HEK293T (cell line): ENCODE measurements at regions not wholly inside any gene's neighbourhood (a gene's known extent, or its start where the extent isn't known, plus 50 kb on each side); places are given as distances from the start of the nearest gene placed in this dataset.

Source experiments
- CTCF ChIA-PET: fragments of 350-600 bp; formaldehyde crosslinking; extraction: SDS; loops from one replicate; lab custom pipeline; 2021; ENCODE audit warnings: antibody characterized with exemption, inconsistent platforms; lab: Yijun Ruan, JAX
- POLR2A ChIA-PET: fragments of 350-600 bp; formaldehyde crosslinking; extraction: SDS; loops from one replicate; lab custom pipeline; 2020; ENCODE audit warnings: antibody characterized with exemption, inconsistent platforms; lab: Yijun Ruan, JAX
- DNase-seq: peaks from one replicate; pipeline ENCODE4 v3.0.0; 2012; ENCODE audit warnings: mixed read lengths; ENCODE audit errors: extremely low spot score
- ARNT ChIP-seq: fragments of 450-650 bp; IDR thresholded peaks from 2 replicates; pipeline ENCODE4 v1.6.1; 2017; ENCODE audit warnings: mild to moderate bottlenecking
- BHLHE40 ChIP-seq: fragments of 450-650 bp; IDR thresholded peaks from 2 replicates; pipeline ENCODE4 v1.6.1; 2016; ENCODE audit warnings: mild to moderate bottlenecking, moderate library complexity, borderline replicate concordance
- CTBP1 ChIP-seq: fragments of 450-650 bp; IDR thresholded peaks from 2 replicates; pipeline ENCODE4 v1.6.1; 2016; ENCODE audit warnings: borderline replicate concordance
- ELF4 ChIP-seq: fragments of 450-650 bp; IDR thresholded peaks from 2 replicates; pipeline ENCODE4 v1.6.1; 2017; ENCODE audit warnings: antibody characterized with exemption
- FOXA1 ChIP-seq: fragments of 450-650 bp; IDR thresholded peaks from 2 replicates; pipeline ENCODE4 v1.6.1; 2016; ENCODE audit warnings: mild to moderate bottlenecking
- FOXK2 ChIP-seq: fragments of 450-650 bp; IDR thresholded peaks from 2 replicates; pipeline ENCODE4 v1.6.1; 2016; ENCODE audit warnings: mild to moderate bottlenecking
- FOXM1 ChIP-seq: fragments of 450-650 bp; IDR thresholded peaks from 2 replicates; pipeline ENCODE4 v1.6.1; 2017; ENCODE audit warnings: mild to moderate bottlenecking, borderline replicate concordance
- HDGF ChIP-seq: fragments of 450-650 bp; IDR thresholded peaks from 2 replicates; pipeline ENCODE4 v1.6.1; 2017; ENCODE audit warnings: antibody characterized with exemption, borderline replicate concordance
- L3MBTL2 ChIP-seq: fragments of 450-650 bp; conservative IDR thresholded peaks from 2 replicates; pipeline ENCODE4 v1.6.1; 2016; ENCODE audit warnings: mild to moderate bottlenecking
- LEF1 ChIP-seq: fragments of 450-650 bp; IDR thresholded peaks from 2 replicates; pipeline ENCODE4 v1.6.1; 2017; ENCODE audit warnings: mild to moderate bottlenecking, borderline replicate concordance
- NFRKB ChIP-seq: fragments of 450-650 bp; IDR thresholded peaks from 2 replicates; pipeline ENCODE4 v1.6.1; 2016; ENCODE audit warnings: mild to moderate bottlenecking, moderate library complexity
- SP1 ChIP-seq: fragments of 450-650 bp; IDR thresholded peaks from 2 replicates; pipeline ENCODE4 v1.6.1; 2017
- SUZ12 ChIP-seq: fragments of 450-650 bp; IDR thresholded peaks from 2 replicates; pipeline ENCODE4 v1.6.1; 2016; ENCODE audit warnings: mild to moderate bottlenecking
- TARDBP ChIP-seq: fragments of 450-650 bp; IDR thresholded peaks from 2 replicates; pipeline ENCODE4 v1.6.1; 2016
- ZNF384 ChIP-seq: fragments of 450-650 bp; IDR thresholded peaks from 2 replicates; pipeline ENCODE4 v1.6.1; 2016
- TF ChIP-seq, protein P1 (sequence below): fragments of 450-650 bp; IDR thresholded peaks from 2 replicates; pipeline ENCODE4 v1.6.1; 2016

DNA sequence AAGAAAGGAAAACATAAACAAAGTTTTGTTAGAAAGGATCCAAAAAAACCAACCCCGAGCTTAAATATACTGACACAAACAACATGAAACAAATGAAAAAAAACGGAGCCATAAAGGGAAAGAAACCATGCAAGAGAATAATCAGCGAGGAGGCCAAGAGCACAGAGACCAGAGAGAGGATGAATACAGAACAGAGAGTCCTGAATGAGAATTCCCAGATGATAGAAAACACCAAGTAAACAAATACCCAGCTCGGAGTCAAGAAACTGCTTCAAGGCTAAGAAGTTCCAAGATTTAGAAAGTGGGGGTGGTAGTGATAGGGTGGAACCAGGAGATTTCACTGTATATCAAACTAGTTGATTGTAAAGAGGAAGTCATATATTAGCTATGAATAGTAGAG, 313.3 kb downstream of the OSR1 start:
- no peak for DNase-seq
- TF ChIP-seq SUZ12 (no peak), BHLHE40 (no peak), CTBP1 (no peak), ARNT (no peak), ELF4 (no peak), FOXM1 (no peak), FOXA1 (no peak), HDGF (no peak), L3MBTL2 (no peak), LEF1 (no peak), SP1 (no peak), ZNF384 (no peak), TARDBP (no peak), NFRKB (no peak)
- TF ChIP-seq, protein P1, sequence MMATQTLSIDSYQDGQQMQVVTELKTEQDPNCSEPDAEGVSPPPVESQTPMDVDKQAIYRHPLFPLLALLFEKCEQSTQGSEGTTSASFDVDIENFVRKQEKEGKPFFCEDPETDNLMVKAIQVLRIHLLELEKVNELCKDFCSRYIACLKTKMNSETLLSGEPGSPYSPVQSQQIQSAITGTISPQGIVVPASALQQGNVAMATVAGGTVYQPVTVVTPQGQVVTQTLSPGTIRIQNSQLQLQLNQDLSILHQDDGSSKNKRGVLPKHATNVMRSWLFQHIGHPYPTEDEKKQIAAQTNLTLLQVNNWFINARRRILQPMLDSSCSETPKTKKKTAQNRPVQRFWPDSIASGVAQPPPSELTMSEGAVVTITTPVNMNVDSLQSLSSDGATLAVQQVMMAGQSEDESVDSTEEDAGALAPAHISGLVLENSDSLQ, result no peak
- ChIA-PET CTCF (no interaction called here), POLR2A (no interaction called here)

DNA sequence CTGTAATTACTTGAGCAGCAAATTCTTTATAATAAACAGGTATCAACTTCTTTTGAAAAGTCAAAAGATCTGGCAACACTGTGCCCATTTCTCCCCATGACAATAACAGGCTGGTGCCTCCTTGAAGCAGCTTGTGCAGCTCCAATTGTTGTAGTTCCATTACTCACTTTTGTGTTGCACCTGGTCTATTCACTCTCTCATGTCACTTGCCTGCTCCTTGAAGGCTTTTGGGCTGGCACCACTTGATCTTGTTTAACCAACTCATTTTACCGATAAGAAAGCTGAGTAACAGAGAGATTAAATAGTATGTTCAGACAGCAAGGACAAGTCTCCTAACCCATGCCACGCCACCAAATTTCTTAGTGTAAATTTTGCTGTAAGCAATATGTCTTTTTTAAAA, 314.5 kb downstream of the OSR1 start:
- TF ChIP-seq FOXK2 (no peak), L3MBTL2 (no peak)
- POLR2A ChIA-PET, result no interaction called here
- DNase-seq, result no peak
- CTCF ChIA-PET, result no interaction called here

DNA sequence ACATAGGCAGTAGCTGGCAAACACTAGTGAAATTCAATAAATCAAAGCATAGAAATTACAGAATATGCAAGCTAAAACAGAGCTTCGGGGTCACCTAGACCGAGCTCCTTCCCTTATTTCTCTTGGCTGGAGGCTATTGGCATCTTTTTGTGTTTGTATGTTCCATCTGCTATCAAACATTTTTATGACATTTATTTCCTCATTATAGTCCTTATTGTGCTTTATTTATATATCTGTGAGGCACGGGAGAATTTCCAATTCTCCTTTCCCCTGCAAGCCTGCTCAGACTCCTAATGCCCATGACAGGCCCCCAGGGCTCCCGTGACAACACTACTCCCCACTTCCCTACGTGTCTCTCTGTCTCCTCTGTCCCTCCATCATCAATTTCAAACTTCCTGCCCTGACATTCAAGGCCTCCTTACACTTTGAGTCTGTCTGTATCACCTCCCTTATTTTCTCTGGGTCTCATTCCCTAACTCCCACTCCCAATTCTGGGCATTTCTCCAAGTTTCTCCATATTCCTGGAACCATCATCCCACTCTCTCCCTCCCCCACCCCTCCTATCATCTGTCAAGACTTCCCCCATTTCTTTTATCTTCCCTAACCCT, 316.9 kb downstream of the OSR1 start:
- DNase-seq, result no peak
- TF ChIP-seq SP1 (no peak), HDGF (no peak), FOXA1 (no peak), FOXK2 (no peak)
- ChIA-PET POLR2A (no interaction called here), CTCF (no interaction called here)

DNA sequence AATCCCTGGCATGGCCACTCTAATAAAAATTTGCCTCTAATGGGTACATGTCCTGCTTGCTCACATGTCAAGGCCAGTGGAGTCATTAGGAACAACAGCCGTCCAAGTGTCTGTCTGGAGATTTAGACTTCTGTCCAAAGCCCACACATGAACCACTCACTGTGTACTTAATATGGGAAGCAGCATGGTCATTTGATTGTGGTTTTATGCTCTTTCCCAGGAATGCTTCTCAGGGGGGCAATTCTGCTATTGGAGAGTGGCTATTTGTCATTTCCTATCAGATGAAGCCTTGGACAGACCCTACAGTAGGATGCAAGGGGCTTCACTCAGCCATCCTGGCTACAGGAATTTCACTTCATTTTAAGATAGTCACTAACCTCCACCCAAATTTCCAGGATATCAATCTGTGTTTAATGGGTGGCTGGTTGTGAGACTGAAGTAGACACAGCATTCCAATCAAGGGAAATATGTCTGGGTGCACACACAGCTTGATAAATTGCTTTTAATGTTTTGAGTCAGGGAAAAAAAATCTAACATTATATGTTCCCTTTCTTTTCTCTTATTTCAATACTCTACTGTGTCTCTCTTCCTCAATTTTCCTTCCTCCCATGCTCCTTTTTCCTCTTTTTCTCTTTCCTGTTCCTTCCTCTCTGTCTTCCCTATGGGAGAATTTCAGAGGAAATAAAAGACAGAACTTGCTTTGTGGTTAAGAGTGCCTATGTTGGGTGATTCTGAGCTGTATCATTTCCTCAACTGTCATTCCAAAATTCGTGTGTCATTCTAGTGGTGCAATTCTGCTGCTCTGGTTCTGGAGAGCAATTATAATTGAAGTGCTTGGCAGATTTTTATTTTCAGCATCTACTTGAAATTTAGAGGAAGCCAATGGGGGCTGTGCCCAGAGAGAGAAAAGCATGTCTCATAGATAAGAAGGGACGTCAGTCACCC, 320.1 kb downstream of the OSR1 start:
- TF ChIP-seq L3MBTL2 (no peak), FOXK2 (no peak), NFRKB (no peak), FOXA1 (no peak), LEF1 (no peak), BHLHE40 (no peak), HDGF (no peak), SP1 (no peak), TARDBP (no peak), ARNT (no peak), ELF4 (no peak)
- TF ChIP-seq, protein P1, result no peak
- POLR2A ChIA-PET, result no interaction called here
- CTCF ChIA-PET, result no interaction called here
- no peak for DNase-seq

DNA sequence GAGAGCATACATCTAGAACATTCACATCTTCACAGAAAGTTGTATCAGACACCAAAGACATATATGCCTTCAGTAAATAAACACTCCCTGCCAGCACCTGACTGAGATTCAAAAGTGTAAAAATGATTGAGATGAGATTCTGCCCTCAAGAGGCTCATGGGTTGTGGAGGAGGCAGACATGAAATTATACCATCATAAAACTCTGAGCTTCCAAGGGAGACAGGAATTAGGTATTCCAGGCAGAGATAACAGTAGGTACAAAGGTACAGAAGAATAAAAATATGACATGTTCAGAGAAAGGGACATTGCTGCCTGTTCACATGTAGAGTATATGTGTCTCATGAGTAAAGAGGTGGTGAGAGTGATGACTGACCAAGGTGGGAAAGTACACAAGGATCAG, 322.3 kb downstream of the OSR1 start:
- no peak for TF ChIP-seq LEF1
- TF ChIP-seq ZNF384, result no peak
- no peak for TF ChIP-seq L3MBTL2
- no peak for TF ChIP-seq SP1
- TF ChIP-seq BHLHE40, result no peak
- no peak for TF ChIP-seq ELF4
- TF ChIP-seq HDGF, result no peak
- TF ChIP-seq FOXK2, result no peak
- POLR2A ChIA-PET, result no interaction called here
- CTCF ChIA-PET, result no interaction called here
- DNase-seq, result no peak

DNA sequence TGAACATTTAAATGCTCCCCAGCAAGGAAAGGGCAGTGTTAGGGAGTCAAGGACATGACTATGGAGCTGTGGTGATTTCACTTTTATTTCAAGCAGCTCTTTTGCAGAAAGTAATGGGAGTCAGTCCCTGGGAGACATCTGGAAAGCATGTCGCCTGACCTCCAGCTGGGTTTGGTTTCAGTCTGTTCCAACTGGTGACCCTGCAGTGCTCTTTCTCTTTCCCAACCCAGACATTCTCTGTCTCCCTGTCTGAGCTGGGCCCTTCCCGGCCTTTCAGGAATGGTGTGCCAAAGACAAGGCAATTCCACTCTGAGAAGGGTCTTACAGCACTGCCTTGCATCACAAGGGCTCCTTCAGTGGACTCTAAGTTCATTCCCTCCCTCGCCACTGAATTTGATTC, 323.2 kb downstream of the OSR1 start:
- POLR2A ChIA-PET, result no interaction called here
- TF ChIP-seq ZNF384 (no peak), NFRKB (no peak), FOXA1 (no peak), ELF4 (no peak), TARDBP (no peak), HDGF (no peak), SUZ12 (no peak), L3MBTL2 (no peak), FOXM1 (no peak), CTBP1 (no peak), SP1 (no peak)
- TF ChIP-seq, protein P1, result no peak
- DNase-seq, result no peak
- CTCF ChIA-PET, result no interaction called here
